ENCODE measurements at regions not wholly inside any gene's neighbourhood (a gene's known extent, or its start where the extent isn't known, plus 50 kb on each side); places are given as distances from the start of the nearest gene placed in this dataset.
A peak's percentile ranks its signal among the peaks of the same experiment; 100 is the strongest.

DNA sequence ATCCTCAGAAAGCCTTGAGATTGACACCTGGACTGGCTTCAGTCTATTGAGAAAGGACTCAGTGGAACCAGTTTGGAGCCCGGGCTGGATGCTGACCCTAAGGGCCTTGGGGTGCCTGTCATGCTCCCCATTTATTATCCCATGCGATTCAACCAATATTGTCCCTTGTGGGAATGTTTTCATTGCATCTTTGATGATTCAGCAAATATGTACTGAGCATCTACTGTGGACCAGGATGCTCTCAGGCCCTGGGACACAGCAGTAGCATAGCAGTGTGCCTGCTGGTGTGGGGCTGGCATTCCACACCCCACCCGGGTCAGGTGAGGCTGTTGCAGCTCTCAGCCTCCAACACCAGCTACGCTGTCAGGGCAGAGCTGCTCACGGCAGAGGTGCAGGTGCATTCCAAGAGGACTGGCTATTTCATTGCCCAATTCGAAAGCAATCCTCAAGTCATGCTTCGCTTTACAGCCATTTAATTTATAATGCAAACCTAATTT is 586.0 kb downstream of the TCERG1L start:
- peak in 1 of 5 donors; percentile 14 for DNase-seq
- TF ChIP-seq, protein P1, sequence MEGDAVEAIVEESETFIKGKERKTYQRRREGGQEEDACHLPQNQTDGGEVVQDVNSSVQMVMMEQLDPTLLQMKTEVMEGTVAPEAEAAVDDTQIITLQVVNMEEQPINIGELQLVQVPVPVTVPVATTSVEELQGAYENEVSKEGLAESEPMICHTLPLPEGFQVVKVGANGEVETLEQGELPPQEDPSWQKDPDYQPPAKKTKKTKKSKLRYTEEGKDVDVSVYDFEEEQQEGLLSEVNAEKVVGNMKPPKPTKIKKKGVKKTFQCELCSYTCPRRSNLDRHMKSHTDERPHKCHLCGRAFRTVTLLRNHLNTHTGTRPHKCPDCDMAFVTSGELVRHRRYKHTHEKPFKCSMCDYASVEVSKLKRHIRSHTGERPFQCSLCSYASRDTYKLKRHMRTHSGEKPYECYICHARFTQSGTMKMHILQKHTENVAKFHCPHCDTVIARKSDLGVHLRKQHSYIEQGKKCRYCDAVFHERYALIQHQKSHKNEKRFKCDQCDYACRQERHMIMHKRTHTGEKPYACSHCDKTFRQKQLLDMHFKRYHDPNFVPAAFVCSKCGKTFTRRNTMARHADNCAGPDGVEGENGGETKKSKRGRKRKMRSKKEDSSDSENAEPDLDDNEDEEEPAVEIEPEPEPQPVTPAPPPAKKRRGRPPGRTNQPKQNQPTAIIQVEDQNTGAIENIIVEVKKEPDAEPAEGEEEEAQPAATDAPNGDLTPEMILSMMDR (IDR thresholded peaks at IDR 0.05), result no peak
- no peaks in the 10 kb centered on the region for H3K36me3 ChIP-seq
- no peak overlapping the region for H3K4me3 ChIP-seq
- intact Hi-C loops (cut with DNase I), result no loop called here
- WGBS, 4 donors, result 71 to 86% (median 83%) methylated on average over 6 to 7 of the region's 7 CpGs
- peaks cover 0 to 28% (median 4%) of the 10 kb centered on the region in 9 donors for H3K27me3 ChIP-seq
- H3K9me3 ChIP-seq, result no peaks in the 10 kb centered on the region
- H3K27ac ChIP-seq, result no peak overlapping the region
- H3K4me1 ChIP-seq, result no peaks in the 10 kb centered on the region
- ATAC-seq, result no peak

DNA sequence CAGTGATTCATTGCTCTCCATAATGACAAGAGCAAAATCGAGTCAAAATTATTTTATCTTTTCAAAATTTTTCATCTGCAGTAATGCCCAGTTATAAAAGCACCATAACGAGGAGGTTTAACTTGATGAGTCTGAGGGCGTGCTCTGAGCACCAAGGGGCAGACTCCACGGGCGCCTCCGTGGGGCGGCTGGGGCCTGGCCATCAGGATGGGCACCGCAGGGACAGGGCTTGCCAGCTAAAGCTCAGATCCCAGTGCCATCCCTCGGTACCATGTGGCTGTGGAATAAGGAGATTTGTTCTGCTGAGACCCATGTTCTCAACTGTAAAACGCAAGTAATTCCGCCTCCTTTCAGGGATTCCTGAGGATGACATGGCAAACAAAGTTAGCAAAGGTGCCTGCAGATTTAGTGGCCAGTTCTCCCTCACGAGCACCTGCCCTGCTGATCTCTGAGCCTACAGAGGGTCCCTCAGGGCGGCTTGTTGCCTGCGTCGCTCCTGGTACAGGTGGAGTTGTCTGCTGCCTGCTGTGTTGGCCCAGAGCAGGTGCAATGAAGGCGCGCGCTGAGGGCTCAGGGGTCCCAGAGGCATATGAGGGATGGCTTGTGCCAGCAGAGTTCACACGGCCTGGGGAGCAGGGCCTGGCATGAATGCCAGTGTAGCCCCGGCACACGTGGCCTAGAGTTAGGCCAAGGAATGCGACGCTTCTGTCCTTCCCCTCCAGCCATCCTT is 584.4 kb downstream of the TCERG1L start:
- H3K4me1 ChIP-seq, result no peaks in the 10 kb centered on the region
- TF ChIP-seq, protein P1 (IDR thresholded peaks at IDR 0.05), result no peak
- no peak for TF ChIP-seq POLR2A (IDR thresholded peaks at IDR 0.05)
- H3K27me3 ChIP-seq, result peaks cover 0 to 28% (median 4%) of the 10 kb centered on the region in 9 donors
- no peaks in the 10 kb centered on the region for H3K9me3 ChIP-seq
- DNase-seq (peak in 1 of 5 donors; percentile 31), ATAC-seq (no peak)
- no peak overlapping the region for H3K4me3 ChIP-seq
- H3K36me3 ChIP-seq, result no peaks in the 10 kb centered on the region
- no peak overlapping the region for H3K27ac ChIP-seq
- intact Hi-C loops (cut with DNase I), result no loop called here
- 82 to 86% (median 85%) methylated on average over 23 of the region's 23 CpGs for WGBS, 4 donors

DNA sequence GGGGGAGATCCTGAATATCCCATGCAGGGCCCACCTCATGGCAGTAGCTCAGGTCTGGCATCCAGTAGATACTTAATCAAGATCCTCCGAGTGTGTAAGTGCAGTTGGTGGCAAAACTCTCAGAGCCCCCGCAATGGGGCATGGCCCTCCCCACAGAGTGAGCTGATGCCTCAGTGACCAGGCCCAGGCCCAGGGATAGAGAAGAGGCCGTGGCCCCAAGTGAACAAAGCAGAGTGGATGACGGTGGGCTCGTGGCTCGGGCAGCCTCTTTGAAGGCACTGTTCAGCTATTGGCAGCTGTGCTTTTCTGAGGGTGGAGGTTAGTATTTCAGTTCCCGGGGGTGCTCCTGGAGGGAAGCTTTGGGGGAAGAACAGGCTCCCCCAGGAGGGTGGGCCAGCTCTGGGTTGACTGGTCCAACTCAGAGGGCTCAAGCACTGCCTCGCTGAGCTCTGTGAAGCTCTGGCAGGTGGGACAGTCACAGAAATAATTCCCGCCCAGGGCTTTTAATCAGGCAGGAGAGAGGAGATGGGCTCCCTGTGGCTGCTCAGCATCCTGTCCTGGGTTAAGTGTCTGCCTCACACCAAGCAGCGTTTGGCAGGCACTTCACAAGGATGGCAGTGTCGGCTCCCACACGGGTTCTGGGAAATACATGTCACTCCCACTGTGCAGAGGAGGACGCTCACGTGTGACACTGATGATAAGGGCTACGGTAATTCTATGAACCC is 583.6 kb downstream of the TCERG1L start:
- H3K27ac ChIP-seq, result no peak overlapping the region
- H3K4me3 ChIP-seq, result no peak overlapping the region
- H3K4me1 ChIP-seq, result no peaks in the 10 kb centered on the region
- no peaks in the 10 kb centered on the region for H3K36me3 ChIP-seq
- intact Hi-C loops (cut with DNase I), result no loop called here
- no peaks in the 10 kb centered on the region for H3K9me3 ChIP-seq
- ATAC-seq (no peak), DNase-seq (no peak)
- WGBS, 4 donors, result 44 to 57% (median 50%) methylated on average over 13 to 15 of the region's 15 CpGs
- peaks cover 0 to 28% (median 4%) of the 10 kb centered on the region in 9 donors for H3K27me3 ChIP-seq
- TF ChIP-seq, protein P1 (IDR thresholded peaks at IDR 0.05), result no peak
- TF ChIP-seq POLR2A (IDR thresholded peaks at IDR 0.05), result no peak

DNA sequence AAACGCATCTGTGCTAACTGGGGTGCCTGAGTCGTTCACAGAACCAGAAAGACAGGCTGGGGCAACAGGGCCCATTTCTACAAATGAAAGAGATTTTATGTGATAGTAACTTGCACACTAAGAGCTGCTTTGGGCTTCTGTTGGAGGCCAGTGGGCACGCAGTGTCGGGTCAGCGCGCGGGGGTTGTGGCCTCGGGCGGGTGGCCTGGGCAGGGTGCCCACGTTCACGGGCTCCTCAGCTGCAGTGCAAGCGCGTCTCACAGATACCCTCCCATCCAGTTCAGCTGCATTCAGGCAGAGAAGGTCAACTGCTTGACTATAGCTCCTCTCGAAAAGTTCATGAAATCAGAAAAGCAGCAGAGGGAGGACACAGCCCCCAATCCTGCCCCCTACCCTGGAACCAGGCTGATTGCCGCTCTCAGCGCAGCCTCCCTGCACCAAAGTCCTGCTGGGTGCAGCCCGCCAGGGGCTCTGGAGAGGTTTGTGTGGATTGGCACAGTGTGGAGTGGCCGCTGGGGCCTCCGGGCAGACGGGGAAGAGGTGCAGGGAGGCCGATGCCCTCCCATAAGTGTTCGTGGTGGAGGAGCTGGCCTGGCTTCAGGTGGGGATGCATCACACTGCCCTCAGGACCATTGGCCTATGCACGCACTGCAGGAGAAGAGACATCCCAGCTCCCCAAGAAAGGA is 582.8 kb downstream of the TCERG1L start:
- 74 to 79% (median 78%) methylated on average over 14 to 23 of the region's 23 CpGs for WGBS, 4 donors
- intact Hi-C loops (cut with DNase I), result no loop called here
- H3K4me1 ChIP-seq, result no peaks in the 10 kb centered on the region
- ATAC-seq (no peak), DNase-seq (no peak)
- H3K27ac ChIP-seq, result no peak overlapping the region
- TF ChIP-seq, protein P1 (IDR thresholded peaks at IDR 0.05), result no peak
- TF ChIP-seq POLR2A (IDR thresholded peaks at IDR 0.05), result no peak
- no peaks in the 10 kb centered on the region for H3K9me3 ChIP-seq
- H3K4me3 ChIP-seq, result no peak overlapping the region
- no peaks in the 10 kb centered on the region for H3K36me3 ChIP-seq
- peaks cover 0 to 28% (median 4%) of the 10 kb centered on the region in 9 donors for H3K27me3 ChIP-seq
